A673 (cell line): ENCODE measurements at regions not wholly inside any gene's neighbourhood (a gene's known extent, or its start where the extent isn't known, plus 50 kb on each side); places are given as distances from the start of the nearest gene placed in this dataset.

Source experiments
- BruUV-seq: library from RNA; stranded (reverse); fragments of 400-500 nt; replicated peaks from 2 replicates; lab custom pipeline; 2021; lab: Mats Ljungman, UMichigan
- CTCF ChIA-PET: fragments of 300-600 bp; sonication (Branson Sonifier 250); formaldehyde crosslinking; loops from one replicate; lab custom pipeline; 2022; ENCODE audit warnings: antibody characterized with exemption; lab: Charles Lee
- POLR2A ChIA-PET: fragments of 300-600 bp; sonication (Branson Sonifier 250); formaldehyde crosslinking; loops from one replicate; lab custom pipeline; 2022; ENCODE audit warnings: antibody characterized with exemption; ENCODE audit not compliant: low non-redundant PET; lab: Charles Lee
- DNase-seq: peaks from one replicate; pipeline ENCODE4 v3.0.0-alpha.2; 2015; ENCODE audit warnings: low spot score
- H3K27ac ChIP-seq: fragments of 200-600 bp; sonication (generic); 2 replicates; pipeline ENCODE4 v1.5.1; 2016; ENCODE audit warnings: mixed run types, low read depth, mild to moderate bottlenecking, mixed read lengths, antibody characterized with exemption, low read length; ENCODE audit not compliant: poor library complexity, severe bottlenecking
- H3K27me3 ChIP-seq: fragments of 200-600 bp; sonication (generic); replicated peaks from 2 replicates; pipeline ENCODE4 v1.6.1; 2017; ENCODE audit warnings: mixed run types, low read depth, mild to moderate bottlenecking, mixed read lengths, antibody characterized with exemption, low read length; ENCODE audit not compliant: insufficient read depth, poor library complexity
- H3K36me3 ChIP-seq: fragments of 200-600 bp; sonication (generic); 2 replicates; pipeline ENCODE4 v1.6.1; 2016; ENCODE audit warnings: mixed run types, mild to moderate bottlenecking, mixed read lengths, antibody characterized with exemption, low read length; ENCODE audit not compliant: insufficient read depth, poor library complexity, severe bottlenecking
- H3K4me1 ChIP-seq: fragments of 200-600 bp; sonication (generic); 2 replicates; pipeline ENCODE4 v1.6.1; 2017; ENCODE audit warnings: mixed run types, mild to moderate bottlenecking, mixed read lengths, antibody characterized with exemption, low read length; ENCODE audit not compliant: insufficient read depth, poor library complexity, severe bottlenecking
- H3K4me3 ChIP-seq: fragments of 200-600 bp; sonication (generic); 2 replicates; pipeline ENCODE4 v1.5.1; 2016; ENCODE audit warnings: low read depth, mixed run types, mild to moderate bottlenecking, mixed read lengths, low read length; ENCODE audit not compliant: poor library complexity, severe bottlenecking
- H3K9me3 ChIP-seq: fragments of 200-600 bp; sonication (generic); 2 replicates; pipeline ENCODE4 v1.6.1; 2016; ENCODE audit warnings: mixed run types, low read depth, mild to moderate bottlenecking, mixed read lengths, antibody characterized with exemption, low read length; ENCODE audit not compliant: poor library complexity, severe bottlenecking
- EZH2 ChIP-seq: fragments of 200-600 bp; sonication (generic); IDR thresholded peaks from 2 replicates; pipeline ENCODE4 v1.6.1; 2017; ENCODE audit warnings: borderline replicate concordance, low read depth, mild to moderate bottlenecking, mixed read lengths, antibody characterized with exemption, low read length; ENCODE audit not compliant: poor library complexity, severe bottlenecking
- intact Hi-C: fragments of 100-400 bp; cut with micrococcal nuclease; formaldehyde crosslinking; loops from one replicate; pipeline ENCODE4 v1.10.0; 2022; ENCODE audit not compliant: unreplicated experiment
- TF ChIP-seq, protein P1 (sequence below): fragments of 300-800, 200-600 bp; sonication (generic); conservative IDR thresholded peaks from 2 replicates; pipeline ENCODE4 v1.5.1; 2017; ENCODE audit warnings: low read depth, mild to moderate bottlenecking, antibody characterized with exemption, low read length, moderate library complexity, mixed read lengths

DNA sequence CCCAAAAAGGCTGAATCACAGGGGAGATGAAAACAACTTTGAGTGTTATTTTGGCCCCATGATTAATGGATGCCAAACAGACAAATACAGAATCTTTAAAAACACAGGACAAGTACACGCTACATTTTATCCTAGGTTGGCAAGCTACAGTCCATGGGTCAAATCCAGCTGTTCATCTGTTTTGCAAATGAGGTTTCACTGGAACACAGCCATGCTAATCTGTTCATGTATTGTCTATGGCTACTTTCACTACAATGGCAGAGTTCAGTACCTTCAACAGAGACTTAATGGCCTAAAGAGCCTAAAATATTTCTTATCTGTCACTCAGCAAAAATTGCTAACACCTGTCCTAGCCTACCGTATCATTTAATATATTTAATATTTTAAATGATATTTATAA, 1548.5 kb upstream of the IGFBP7 start:
- no peak overlapping the region for H3K4me3 ChIP-seq
- ChIA-PET CTCF (no interaction called here), POLR2A (no interaction called here)
- H3K36me3 ChIP-seq = no peaks in the 10 kb centered on the region
- no peaks in the 10 kb centered on the region for H3K9me3 ChIP-seq
- intact Hi-C loops = no loop called here
- H3K4me1 ChIP-seq = no peaks in the 10 kb centered on the region
- no peak for DNase-seq
- TF ChIP-seq EZH2 = no peak
- TF ChIP-seq, protein P1, sequence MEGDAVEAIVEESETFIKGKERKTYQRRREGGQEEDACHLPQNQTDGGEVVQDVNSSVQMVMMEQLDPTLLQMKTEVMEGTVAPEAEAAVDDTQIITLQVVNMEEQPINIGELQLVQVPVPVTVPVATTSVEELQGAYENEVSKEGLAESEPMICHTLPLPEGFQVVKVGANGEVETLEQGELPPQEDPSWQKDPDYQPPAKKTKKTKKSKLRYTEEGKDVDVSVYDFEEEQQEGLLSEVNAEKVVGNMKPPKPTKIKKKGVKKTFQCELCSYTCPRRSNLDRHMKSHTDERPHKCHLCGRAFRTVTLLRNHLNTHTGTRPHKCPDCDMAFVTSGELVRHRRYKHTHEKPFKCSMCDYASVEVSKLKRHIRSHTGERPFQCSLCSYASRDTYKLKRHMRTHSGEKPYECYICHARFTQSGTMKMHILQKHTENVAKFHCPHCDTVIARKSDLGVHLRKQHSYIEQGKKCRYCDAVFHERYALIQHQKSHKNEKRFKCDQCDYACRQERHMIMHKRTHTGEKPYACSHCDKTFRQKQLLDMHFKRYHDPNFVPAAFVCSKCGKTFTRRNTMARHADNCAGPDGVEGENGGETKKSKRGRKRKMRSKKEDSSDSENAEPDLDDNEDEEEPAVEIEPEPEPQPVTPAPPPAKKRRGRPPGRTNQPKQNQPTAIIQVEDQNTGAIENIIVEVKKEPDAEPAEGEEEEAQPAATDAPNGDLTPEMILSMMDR = no peak
- H3K27me3 ChIP-seq = no peaks in the 10 kb centered on the region
- no peak overlapping the region for H3K27ac ChIP-seq
- no TSS peak for BruUV-seq

DNA sequence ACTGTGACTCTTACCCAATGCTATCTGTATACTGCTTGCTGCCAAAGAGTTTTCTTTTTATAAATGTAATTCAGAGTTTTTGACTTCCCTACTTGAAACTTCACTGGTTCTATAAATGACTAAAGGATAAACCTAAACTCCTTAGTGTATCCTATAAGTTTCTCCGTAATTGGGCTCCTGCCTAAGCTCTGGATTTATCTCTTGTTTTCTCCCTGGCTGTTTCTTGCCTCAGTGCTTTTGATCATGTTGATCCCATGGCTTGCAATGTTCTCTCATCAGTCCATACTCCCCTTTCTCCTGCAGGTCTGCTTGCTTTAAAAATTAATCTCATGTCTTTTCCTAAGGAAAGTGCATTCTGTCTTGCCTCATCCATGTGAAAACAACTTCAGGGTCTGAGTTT, 1543.1 kb upstream of the IGFBP7 start:
- ChIA-PET POLR2A (no interaction called here), CTCF (no interaction called here)
- H3K27me3 ChIP-seq = no peaks in the 10 kb centered on the region
- H3K27ac ChIP-seq = no peak overlapping the region
- intact Hi-C loops = no loop called here
- no peaks in the 10 kb centered on the region for H3K9me3 ChIP-seq
- no peak for DNase-seq
- H3K36me3 ChIP-seq = no peaks in the 10 kb centered on the region
- no peak overlapping the region for H3K4me3 ChIP-seq
- BruUV-seq = no TSS peak
- H3K4me1 ChIP-seq = no peaks in the 10 kb centered on the region
- no peak for TF ChIP-seq EZH2
- TF ChIP-seq, protein P1 = no peak

DNA sequence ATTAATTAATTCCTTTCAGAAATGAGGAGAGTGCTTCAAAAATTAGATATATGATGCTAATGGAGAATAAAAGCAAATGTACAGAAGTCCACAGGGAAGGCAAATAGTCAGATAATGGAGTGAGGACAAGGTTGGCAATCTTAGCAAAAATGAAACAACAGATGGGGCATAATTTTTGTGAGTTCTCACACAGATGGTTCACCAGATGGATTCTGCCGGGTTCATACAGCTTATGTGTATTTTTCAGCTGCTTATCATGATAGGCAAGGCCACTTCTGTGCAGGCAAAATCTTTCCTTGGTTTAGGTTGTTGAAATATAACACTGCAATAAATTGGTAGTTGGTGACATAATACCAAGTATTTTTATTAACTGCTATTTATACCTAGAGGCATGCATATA, 1539.0 kb upstream of the IGFBP7 start:
- Histone ChIP-seq H3K4me3 (no peak overlapping the region), H3K27ac (no peak overlapping the region), H3K36me3 (no peaks in the 10 kb centered on the region), H3K27me3 (no peaks in the 10 kb centered on the region), H3K9me3 (no peaks in the 10 kb centered on the region), H3K4me1 (no peaks in the 10 kb centered on the region)
- BruUV-seq = no TSS peak
- ChIA-PET CTCF (no interaction called here), POLR2A (no interaction called here)
- TF ChIP-seq EZH2 = no peak
- TF ChIP-seq, protein P1 = no peak
- DNase-seq = no peak
- intact Hi-C loops = no loop called here
